Smooth muscle cell (in vitro differentiated cells): ENCODE measurements at regions not wholly inside any gene's neighbourhood (a gene's known extent, or its start where the extent isn't known, plus 50 kb on each side); places are given as distances from the start of the nearest gene placed in this dataset.

Experiments used
- DNase-seq: peaks from one replicate; lab custom pipeline; 2025; ENCODE audit not compliant: unreplicated experiment; lab: John Stamatoyannopoulos, UW
- H2AFZ ChIP-seq: fragments of 200-600 bp; sonication (generic); 2 replicates; pipeline ENCODE4 v1.6.0; 2016; ENCODE audit warnings: antibody characterized with exemption, low read depth, mild to moderate bottlenecking
- H3F3A ChIP-seq: fragments of 200-600 bp; sonication (generic); 2 replicates; pipeline ENCODE4 v1.6.0; 2017; ENCODE audit warnings: antibody characterized with exemption, low read depth
- H3K27ac ChIP-seq: fragments of 200-600 bp; sonication (generic); 2 replicates; pipeline ENCODE4 v1.5.1; 2016; ENCODE audit warnings: low read depth, mild to moderate bottlenecking
- H3K27me3 ChIP-seq: fragments of 200-600 bp; sonication (generic); 2 replicates; pipeline ENCODE4 v1.6.1; 2016; ENCODE audit warnings: low read depth, mild to moderate bottlenecking
- H3K36me3 ChIP-seq: fragments of 200-600 bp; sonication (generic); 2 replicates; pipeline ENCODE4 v1.5.1; 2016; ENCODE audit warnings: low read depth
- H3K4me1 ChIP-seq: fragments of 200-600 bp; sonication (generic); 2 replicates; pipeline ENCODE4 v1.5.1; 2016; ENCODE audit warnings: low read depth
- H3K4me2 ChIP-seq: fragments of 200-600 bp; sonication (generic); 2 replicates; pipeline ENCODE4 v1.6.0; 2016; ENCODE audit warnings: mild to moderate bottlenecking
- H3K4me3 ChIP-seq: fragments of 200-600 bp; sonication (generic); 2 replicates; pipeline ENCODE4 v1.5.1; 2016; ENCODE audit warnings: mild to moderate bottlenecking
- H3K79me2 ChIP-seq: fragments of 200-600 bp; sonication (generic); 2 replicates; pipeline ENCODE4 v1.6.0; 2016; ENCODE audit warnings: low read depth, mild to moderate bottlenecking
- H3K9ac ChIP-seq: fragments of 200-600 bp; sonication (generic); 2 replicates; pipeline ENCODE4 v1.6.0; 2016; ENCODE audit warnings: low read depth
- H3K9me3 ChIP-seq: fragments of 200-600 bp; sonication (generic); replicated peaks from 2 replicates; pipeline ENCODE4 v1.5.1; 2016; ENCODE audit warnings: low read depth
- H4K20me1 ChIP-seq: fragments of 200-600 bp; sonication (generic); 2 replicates; pipeline ENCODE4 v1.6.0; 2016; ENCODE audit warnings: low read depth
- WGBS: methylation state at CpG from one replicate; pipeline ENCODE4 v1.1.7; 2016; ENCODE audit warnings: low lambda C conversion rate; 5-methylcytosine and 5-hydroxymethylcytosine counted together
- TF ChIP-seq, protein P1 (sequence below): fragments of 200-600 bp; sonication (generic); IDR thresholded peaks from 2 replicates; pipeline ENCODE4 v1.5.1; 2017; ENCODE audit warnings: borderline replicate concordance, mild to moderate bottlenecking, antibody characterized with exemption; ENCODE audit not compliant: insufficient read depth, poor library complexity, severe bottlenecking

GRCh38 chr7:17043012-17043877, 161.5 kb upstream of the AGR3 start:
- H4K20me1 ChIP-seq = no peaks in the 10 kb centered on the region
- H3K27me3 ChIP-seq = no peaks in the 10 kb centered on the region
- H3K4me3 ChIP-seq = no peak overlapping the region
- peak overlapping the region; percentile 5 for H3K9ac ChIP-seq
- H3K9me3 ChIP-seq = no peaks in the 10 kb centered on the region
- DNase-seq = no peak
- H3K79me2 ChIP-seq = no peaks in the 10 kb centered on the region
- peak overlapping the region; percentile 69 for H3K27ac ChIP-seq
- H3K4me2 ChIP-seq = peak overlapping the region; percentile 71
- 52% methylated on average over 3 of the region's 3 CpGs for WGBS
- H3K4me1 ChIP-seq = peaks cover 7% of the 10 kb centered on the region
- TF ChIP-seq, protein P1, sequence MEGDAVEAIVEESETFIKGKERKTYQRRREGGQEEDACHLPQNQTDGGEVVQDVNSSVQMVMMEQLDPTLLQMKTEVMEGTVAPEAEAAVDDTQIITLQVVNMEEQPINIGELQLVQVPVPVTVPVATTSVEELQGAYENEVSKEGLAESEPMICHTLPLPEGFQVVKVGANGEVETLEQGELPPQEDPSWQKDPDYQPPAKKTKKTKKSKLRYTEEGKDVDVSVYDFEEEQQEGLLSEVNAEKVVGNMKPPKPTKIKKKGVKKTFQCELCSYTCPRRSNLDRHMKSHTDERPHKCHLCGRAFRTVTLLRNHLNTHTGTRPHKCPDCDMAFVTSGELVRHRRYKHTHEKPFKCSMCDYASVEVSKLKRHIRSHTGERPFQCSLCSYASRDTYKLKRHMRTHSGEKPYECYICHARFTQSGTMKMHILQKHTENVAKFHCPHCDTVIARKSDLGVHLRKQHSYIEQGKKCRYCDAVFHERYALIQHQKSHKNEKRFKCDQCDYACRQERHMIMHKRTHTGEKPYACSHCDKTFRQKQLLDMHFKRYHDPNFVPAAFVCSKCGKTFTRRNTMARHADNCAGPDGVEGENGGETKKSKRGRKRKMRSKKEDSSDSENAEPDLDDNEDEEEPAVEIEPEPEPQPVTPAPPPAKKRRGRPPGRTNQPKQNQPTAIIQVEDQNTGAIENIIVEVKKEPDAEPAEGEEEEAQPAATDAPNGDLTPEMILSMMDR = no peak
- no peaks in the 10 kb centered on the region for H3K36me3 ChIP-seq
- H3F3A ChIP-seq = no peaks in the 10 kb centered on the region
- H2AFZ ChIP-seq = peak overlapping the region; percentile 29

GRCh38 chr7:17044396-17044795, 162.6 kb upstream of the AGR3 start:
- Histone ChIP-seq H3K9me3 (no peaks in the 10 kb centered on the region), H3K4me3 (no peak overlapping the region), H3K27ac (no peak overlapping the region), H3K4me2 (no peak overlapping the region), H3K27me3 (no peaks in the 10 kb centered on the region), H3K36me3 (no peaks in the 10 kb centered on the region), H2AFZ (no peak overlapping the region), H3F3A (no peaks in the 10 kb centered on the region), H3K9ac (no peak overlapping the region), H3K79me2 (no peaks in the 10 kb centered on the region), H3K4me1 (peaks cover 7% of the 10 kb centered on the region), H4K20me1 (no peaks in the 10 kb centered on the region)
- 92% methylated on average over 2 of the region's 2 CpGs for WGBS
- TF ChIP-seq, protein P1 = no peak
- no peak for DNase-seq

DNA sequence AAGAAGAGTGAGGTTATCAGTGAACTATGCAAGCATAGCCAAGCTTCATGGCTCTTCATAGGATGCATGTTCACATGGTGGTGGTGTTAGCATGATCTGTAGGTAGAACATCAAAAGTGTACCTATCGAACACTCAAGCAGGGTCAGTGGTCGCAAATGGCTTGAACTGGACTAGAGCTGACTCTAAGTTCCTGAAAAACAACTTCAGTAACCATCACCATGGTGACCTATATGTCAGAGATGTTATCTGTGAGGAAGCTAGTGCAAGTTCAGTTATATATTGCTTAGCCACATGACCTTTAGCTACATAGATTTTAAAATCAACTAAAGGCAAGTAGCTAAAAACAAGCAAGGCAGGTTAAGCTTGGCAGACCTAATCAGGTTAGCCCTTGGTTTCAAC, 163.1 kb upstream of the AGR3 start:
- H3K9me3 ChIP-seq = no peaks in the 10 kb centered on the region
- TF ChIP-seq, protein P1 = no peak

DNA sequence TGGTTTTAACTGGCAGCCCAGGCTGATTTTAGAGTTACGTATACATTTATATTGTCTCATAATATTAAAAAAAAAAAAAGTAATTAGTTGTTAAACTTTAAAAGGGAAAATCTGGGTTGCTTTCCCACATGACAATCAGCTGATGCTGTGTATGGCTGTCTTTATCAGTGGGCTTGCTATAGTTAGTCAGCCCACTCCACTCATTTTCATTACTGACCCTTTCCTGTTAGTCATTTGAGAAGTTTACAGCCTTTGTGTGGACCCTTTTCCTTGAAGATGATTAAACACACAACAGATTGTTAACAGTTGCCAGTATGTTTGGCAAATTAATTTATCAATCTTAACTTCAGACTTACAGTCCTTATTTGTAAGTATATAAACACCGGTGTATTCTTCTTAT, 164.5 kb upstream of the AGR3 start:
- 95% methylated on average over 2 of the region's 2 CpGs for WGBS
- DNase-seq = no peak
- Histone ChIP-seq H2AFZ (no peak overlapping the region), H3K27ac (no peak overlapping the region), H3K4me3 (no peak overlapping the region), H3K4me2 (no peak overlapping the region), H3K27me3 (no peaks in the 10 kb centered on the region), H3K79me2 (no peaks in the 10 kb centered on the region), H3K4me1 (peaks cover 7% of the 10 kb centered on the region), H3K9me3 (no peaks in the 10 kb centered on the region), H4K20me1 (no peaks in the 10 kb centered on the region), H3K9ac (no peak overlapping the region), H3K36me3 (no peaks in the 10 kb centered on the region), H3F3A (no peaks in the 10 kb centered on the region)
- TF ChIP-seq, protein P1 = no peak

More for the DNA sequence above, 163.1 kb upstream of the AGR3 start:
- Histone ChIP-seq H3K79me2 (no peaks in the 10 kb centered on the region), H4K20me1 (no peaks in the 10 kb centered on the region), H3K4me2 (no peak overlapping the region), H3K27ac (no peak overlapping the region), H3K27me3 (no peaks in the 10 kb centered on the region), H3K4me3 (no peak overlapping the region), H3K9ac (no peak overlapping the region), H3K36me3 (no peaks in the 10 kb centered on the region), H2AFZ (no peak overlapping the region), H3F3A (no peaks in the 10 kb centered on the region), H3K4me1 (peaks cover 7% of the 10 kb centered on the region)
- DNase-seq = no peak
- 100% methylated on average over 2 of the region's 2 CpGs for WGBS
